Activated T-cell treated with anti-CD3 and anti-CD28 coated beads, Interleukin-2, amount 50 U/mL, for 48 hours (primary cell): ENCODE measurements at regions not wholly inside any gene's neighbourhood (a gene's known extent, or its start where the extent isn't known, plus 50 kb on each side); places are given as distances from the start of the nearest gene placed in this dataset.
A peak's percentile ranks its signal among the peaks of the same experiment; 100 is the strongest.
"Not testable (repeated sequence)": the region's sequence is repeated elsewhere in the genome, so short reads cannot be mapped to it uniquely, and the experiment has no call there.

Experiments
- DNase-seq, 2 experiments: peaks; one replicate each; pipeline ENCODE4 v3.0.0-alpha.2; 2020

DNA sequence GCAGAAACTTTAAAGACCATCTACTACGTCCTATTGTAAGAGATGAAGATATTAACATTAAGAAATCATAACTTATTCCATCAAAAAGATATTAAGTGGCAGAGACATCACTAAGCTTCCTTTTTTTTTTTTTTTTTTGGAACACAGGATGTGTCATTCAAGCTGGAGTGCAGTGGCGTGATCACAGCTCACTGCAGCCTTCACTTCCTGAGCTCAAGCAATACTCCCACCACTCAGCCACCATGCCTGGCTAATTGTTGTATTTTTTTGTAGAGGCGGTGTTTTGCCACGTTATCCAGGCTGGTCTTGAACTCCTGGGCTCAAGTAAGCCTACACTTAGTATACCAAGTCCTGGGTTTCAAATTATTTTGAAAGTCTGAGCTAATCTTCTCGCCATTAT lies 169.7 kb upstream of the KCTD7 start:
- DNase-seq = not testable (repeated sequence)

DNA sequence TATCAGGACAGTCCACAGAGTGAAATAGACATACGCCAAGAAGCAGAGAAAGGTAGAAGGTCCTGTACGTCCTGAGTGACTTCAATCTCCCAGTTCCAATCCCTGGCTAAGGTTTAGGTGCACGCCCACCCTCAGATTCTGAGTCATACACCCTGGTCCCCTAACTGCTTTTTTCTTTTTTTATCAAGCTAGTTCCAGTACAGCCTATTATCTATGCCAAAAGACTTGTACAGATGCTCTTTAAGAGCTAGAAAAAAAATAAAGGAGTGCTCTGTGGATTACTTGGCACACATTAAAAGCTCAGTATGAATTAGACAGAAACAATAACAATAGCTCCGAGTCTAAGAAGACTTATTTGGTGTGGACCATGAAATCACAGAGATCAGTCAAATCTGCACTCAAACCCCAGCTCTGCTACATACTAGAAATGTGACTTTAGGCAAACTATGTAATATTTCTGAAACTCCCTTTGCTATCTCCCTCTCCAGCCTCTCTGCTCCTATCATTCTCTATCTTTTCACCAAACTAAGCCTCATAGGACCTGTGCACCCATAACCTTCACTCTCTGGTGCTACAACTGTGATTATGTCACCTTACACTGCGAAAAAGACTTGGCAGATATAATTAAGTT lies 168.8 kb upstream of the KCTD7 start:
- not testable (repeated sequence) for DNase-seq

DNA sequence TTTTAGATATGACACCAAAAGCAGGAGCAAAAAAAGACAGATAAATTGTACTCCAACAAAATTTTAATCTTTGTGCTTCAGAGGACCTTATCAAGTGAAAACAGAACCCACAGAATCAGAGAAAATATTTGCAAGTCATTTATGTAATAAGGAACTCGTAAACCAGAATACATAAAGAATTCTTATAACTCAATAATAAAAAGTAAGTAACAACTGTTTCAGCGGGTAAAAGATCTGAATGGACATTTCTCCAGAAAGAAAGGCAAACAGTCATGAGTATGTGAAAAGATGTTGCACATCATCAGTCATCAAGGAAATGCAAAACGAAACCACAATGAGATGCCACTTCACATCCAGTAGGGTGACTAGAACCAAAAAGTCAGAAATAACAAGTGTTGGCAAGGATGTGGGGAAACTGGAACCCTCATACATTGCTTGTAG lies 167.7 kb upstream of the KCTD7 start:
- no peak for DNase-seq

DNA sequence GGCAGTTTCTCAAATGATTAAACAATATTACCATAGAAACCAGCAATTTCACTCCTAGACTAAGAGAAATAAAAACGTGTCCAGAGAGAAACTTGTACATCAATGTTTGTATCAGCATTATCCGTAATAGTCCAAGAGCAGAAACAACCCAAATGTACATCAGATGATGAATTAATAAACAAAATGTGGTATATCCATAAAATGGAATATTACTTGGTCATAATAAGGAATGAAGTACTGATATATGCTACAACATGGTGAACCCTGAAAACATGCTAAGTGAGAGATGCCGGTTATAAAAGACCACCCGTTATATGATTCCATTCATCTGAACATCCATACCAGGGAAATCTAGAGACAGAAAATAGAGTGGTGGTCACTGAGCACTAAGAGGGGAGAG lies 167.3 kb upstream of the KCTD7 start:
- not testable (repeated sequence) for DNase-seq

DNA sequence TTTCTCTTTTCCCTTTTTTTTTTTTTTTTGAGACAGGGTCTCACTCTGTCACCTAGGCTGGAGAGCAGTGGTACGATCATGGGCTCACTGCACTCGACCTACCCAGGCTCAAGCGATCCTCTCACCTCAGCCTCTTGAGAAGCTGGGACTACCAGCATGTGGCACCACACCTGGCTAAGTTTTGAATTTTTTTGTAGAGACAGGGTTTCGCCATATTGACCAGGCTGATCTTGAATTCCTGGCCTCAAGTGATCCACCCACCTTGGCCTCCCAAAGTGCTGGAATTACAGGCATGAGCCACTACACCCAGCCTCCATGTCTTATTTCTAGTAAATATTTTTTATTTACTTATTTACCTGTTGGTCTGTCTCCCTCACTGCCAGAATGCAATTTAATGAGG lies 165.8 kb upstream of the KCTD7 start:
- not testable (repeated sequence) for DNase-seq

DNA sequence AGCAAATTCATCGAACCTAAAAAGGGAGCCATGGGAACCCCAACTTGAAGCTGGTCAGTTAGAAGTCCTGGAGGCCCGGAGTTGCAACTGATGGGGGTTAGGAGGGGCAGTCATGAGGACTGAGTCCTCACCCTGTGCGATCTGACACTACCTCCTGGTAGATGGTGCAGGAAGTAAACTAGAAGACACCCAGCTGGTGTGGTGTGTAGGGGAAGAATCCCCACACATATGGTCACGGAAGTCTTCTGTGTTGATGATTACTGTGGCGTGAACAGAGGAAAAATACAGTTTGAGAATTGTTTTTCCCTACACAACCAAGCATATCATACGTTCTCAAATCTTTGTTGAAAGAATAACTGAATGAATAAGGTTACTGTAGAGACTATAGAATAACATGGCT lies 164.6 kb upstream of the KCTD7 start:
- no peak for DNase-seq

DNA sequence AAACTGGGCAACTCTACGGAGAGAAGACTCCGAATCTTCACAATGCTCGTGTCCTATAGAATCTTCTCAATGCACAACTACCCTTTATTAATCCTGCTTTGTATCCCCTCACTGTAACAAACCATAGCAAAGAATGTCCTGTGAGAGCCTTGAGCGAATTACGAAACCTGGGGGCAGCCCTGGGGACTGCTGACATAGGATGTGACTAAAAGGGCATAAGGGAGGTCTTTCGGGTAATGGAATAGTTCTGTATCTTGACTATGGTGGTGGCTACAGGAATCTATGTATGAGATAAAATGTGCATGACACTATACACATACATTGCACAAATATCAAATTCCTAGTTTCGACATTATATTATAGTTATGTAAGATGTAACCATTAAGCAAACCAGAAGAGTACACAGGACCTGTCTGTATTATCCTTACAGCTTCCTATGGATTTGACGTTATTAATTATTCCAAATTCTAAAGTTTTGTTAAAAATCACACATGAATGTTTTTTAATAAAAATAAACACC lies 162.5 kb upstream of the KCTD7 start:
- no peak for DNase-seq

DNA sequence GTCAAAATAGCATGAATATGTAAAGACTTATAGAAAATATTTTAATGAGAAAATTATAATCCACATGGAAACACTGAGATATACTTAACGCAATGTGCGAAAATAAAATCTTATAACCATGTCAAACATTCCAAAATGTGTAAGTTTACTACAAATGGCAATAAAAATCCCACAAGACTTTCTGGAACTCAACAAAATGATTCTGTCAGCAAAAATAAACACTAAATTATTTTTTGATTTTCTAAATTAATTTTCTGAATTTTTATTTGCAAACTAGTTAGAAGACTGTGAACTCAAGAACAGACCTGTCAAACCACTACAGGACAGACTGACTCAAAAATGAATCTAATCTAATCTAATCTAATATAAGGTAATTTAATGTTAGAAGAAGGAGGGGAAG lies 160.8 kb upstream of the KCTD7 start:
- no peak for DNase-seq

DNA sequence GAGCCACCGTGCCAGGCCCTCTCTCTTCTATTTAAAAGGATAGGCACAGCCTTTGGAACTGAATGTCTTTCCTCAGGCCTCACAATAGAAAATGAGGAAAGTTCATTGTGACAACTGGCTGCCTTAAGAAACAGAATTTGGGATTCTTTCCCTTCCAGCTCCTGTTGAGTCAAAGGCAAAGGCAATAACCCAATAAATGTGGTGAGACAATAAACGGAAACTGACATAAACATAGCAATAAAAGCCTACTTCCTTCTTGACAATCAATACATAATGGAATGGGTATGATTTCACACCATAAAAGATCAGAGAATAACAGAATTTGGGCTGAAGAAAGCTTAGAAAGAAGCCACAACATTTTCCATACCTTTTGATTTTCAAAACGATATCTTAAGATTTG lies 155.6 kb upstream of the KCTD7 start:
- DNase-seq = not testable (repeated sequence)

DNA sequence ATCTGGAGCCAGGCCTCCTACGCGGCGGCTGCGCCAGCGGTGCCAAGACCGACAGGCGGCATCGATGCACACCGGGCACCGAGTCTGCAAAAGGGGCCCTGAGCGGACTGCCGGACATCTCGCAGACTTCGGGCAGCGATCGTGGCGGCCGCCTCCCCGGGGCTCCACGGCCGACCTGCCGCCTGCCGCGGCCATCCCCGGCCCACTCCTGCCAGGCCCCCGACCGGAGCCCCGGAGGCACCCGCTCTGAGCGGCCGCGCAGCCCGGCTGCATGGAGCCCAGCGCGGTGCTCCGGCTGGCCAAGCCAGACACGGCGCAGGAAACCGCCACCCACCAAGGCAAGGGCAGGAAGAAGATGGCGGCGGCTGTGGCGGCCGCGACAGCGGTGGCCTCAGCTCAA lies 154.2 kb upstream of the KCTD7 start:
- DNase-seq = no peak

DNA sequence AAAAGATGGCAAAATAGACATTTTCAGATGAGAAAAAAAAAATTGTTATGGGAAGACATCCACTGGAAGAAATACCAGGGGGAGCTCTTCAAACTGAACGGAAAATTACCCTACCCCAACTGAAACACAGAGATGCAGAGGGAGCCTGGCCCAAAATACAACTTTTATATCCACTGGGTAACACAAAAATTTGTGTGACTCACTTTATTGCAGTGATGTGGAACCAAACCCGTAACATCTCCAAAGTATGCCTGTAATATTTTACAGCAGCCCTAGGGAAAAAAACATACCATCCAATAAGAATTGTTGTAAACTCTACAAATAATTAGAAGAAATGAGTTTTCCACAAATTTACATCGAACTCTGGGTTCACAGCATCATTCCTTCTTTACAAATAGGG lies 152.6 kb upstream of the KCTD7 start:
- DNase-seq = not testable (repeated sequence)

DNA sequence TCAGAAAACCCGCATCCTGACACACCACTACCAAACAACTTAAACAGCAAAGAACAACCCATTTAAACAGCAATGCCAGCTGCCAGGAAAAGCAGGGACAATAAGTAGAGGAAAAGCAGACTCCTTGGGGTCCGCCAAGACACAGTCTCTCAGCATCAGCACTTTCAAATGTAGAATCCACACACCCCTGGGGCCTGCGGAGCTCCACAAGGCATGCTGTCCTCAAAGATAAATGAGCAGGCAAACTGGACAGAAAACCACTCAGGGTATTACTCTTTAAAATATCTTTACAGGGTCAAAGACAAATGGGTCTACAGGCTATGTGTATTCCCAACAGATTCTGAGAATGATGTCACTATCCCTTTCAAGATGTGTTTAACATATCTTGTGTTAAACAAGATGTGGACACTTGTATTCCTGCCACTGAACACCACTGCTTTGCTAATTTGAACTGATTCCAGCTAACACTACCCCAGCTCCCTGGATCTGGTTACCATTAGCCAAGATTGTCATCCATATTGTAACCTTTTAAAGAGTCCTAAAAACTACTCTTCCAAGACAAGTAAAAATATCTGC lies 150.8 kb upstream of the KCTD7 start:
- not testable (repeated sequence) for DNase-seq

DNA sequence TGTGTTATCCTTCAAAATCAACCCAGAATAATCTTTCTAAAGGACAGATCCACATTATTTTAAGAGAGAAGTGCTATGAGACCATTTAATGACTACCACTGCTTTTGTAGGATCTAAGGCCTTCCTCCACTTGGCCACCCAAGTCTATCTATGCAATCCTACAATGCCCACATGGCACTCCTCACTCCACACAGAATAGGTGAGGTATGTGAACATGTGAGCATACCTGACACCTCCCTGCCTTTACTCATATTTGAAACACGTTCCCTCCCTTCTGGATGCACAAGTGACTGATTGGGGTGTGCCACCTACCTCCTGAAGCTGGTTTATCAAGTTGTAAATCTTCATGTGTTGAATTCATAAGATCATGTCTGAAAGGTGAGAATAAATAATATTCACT lies 147.5 kb upstream of the KCTD7 start:
- DNase-seq = not testable (repeated sequence)

DNA sequence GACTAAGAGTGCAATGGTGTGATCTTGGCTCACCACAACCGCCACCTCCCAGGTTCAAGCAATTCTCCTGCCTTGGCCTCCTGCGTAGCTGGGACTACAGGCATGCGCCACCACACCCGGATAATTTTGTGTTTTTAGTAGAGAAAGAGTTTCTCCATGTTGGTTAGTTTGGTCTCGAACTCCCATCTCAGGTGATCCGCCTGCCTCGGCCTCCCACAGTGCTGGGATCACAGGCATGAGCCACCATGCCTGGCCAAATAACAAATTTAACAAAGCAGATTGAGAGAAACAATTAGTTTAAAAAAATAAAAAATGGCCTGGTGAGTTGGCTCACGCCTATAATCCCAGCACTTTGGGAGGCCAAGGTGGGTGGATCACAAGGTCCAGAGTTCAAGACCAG lies 139.6 kb upstream of the KCTD7 start:
- not testable (repeated sequence) for DNase-seq

DNA sequence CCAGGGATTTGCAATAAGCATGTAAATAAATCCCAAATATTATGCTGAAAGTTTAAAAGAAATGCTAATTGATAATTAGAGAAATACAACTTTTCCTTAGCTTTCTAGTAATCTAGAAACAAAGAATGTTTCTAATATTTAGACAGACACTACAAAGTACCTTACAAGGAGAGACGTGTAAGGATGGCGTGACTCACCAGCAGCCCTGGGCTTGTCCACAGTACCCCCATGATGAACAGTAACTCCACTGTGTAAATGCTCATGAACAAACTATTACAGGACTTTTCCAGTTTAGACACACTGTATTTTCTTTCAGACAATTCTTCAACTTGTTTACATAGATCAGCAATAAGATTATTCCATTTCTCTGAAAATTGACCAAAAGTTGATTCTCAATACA lies 138.9 kb upstream of the KCTD7 start:
- not testable (repeated sequence) for DNase-seq

DNA sequence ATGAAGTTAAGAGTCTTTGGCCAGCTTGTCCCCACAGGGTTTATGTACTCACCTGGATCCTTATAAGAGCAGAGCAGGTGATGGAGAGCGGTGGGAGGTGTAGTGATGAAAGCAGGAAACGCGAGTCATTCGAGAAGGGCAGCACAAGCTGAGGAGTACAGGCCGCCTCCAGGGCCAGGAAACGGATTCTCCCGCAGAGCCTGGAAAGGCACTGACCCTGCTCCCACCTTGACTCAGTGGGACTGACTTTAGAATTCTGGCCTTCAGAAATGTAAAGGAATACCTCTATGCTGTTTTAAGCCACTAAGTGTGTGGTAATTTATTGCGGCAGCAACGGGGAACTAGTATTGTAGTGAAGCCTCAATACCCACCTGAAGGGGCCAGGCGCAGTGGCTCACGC lies 137.7 kb upstream of the KCTD7 start:
- DNase-seq = not testable (repeated sequence)

DNA sequence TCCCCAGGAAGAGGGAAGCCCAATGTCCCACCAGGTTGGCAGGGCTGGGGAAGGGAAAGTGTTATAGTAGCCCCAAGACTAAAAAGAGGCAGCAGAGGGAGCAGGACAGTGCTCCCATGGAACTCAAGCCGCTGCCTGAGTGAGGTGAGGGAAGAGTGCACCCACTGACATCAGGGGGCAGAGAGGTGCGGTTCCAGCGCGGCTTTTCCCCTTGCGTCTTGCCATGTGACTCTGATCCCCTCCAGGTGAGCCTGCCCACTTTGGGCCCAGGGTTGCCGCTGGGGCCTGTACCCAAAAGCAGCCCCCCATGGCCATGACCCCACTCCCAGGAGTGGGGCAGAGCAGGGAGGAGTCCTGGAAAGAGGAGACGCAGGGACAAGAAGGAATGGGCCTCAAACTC lies 136.3 kb upstream of the KCTD7 start:
- DNase-seq = not testable (repeated sequence)

DNA sequence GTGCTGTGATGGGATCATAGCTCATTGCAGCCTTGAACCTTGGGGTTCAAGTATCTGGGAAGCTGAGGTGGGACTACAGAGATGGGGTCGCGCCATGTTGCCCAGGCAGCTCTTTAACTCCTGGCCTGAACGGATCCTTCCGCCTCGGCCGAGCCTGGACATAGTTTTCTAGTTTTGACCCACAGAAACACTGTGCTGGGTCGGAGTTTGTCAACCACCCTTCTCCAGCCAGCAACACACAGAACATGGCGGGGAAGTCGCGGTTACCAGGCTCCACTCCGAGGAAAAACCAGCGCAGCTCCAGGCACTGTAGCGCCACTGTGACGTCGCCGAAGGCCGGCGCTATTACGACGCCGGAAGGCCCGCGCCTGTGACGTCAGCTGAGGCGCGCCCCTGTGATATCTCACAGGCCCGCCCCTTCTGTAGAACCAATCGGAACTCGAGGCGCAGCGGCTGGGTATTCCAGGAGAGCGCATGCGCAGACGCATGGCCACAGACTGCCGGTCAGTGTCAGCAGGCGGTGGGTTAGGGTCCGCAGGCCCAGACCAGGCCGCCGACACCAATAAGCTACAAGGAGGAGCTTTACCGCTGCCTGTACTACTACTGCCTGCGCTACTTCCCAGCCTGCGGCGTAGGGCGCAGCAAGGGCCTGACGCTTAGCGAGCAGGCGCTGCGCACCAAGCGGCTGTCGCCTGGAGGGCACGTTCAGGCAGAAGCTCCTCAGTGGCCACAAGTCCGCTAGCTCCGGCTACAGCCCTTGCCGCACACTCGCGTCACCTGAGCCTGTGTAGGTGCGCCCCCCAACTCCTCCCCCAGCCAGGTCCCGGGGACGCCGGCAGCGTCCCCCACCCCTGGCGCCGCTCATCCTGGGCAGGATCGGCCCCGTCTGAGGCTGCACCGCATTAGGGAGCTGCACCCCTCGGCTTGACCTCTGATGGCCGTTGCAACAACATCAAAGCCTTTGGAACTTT lies 135.2 kb upstream of the KCTD7 start:
- peak; percentile 96 to 97 for DNase-seq

DNA sequence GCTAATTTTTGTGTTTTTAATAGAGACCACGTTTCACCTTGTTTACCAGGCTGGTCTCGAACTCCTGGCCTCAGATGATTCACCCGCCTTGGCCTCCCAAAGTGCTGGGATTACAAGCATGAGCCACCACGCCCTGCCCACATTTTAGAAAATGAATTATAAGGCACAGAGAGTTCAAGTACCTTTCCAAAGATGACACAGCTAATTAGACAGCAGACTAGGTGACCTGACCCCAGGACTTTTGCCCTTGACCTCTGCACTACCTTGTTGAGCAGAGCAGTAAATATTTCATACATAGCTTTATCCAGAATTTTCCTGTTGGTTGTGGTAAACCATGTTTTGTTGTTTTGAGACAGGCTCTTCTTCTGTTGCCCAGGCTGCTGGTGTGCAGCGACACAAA lies 131.3 kb upstream of the KCTD7 start:
- no peak for DNase-seq

DNA sequence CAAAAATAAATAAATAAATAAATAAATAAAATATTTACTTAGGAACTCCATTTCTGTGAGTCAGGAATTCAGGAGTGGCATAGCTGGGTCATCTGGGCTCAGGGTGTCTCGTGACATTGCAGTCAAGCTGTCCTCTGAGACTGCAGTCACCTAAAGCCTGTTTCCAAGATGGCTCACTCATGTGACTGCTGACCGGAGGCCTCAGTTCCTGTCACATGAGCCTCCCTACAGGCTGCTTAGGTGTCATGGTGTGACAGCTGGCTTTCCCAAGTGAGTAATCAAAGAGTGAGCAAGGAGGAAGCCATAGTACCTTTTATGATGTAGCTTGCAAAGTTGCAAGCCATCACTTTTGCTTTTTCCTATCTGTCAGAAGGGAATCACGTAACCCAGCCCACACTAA lies 128.6 kb upstream of the KCTD7 start:
- no peak for DNase-seq

DNA sequence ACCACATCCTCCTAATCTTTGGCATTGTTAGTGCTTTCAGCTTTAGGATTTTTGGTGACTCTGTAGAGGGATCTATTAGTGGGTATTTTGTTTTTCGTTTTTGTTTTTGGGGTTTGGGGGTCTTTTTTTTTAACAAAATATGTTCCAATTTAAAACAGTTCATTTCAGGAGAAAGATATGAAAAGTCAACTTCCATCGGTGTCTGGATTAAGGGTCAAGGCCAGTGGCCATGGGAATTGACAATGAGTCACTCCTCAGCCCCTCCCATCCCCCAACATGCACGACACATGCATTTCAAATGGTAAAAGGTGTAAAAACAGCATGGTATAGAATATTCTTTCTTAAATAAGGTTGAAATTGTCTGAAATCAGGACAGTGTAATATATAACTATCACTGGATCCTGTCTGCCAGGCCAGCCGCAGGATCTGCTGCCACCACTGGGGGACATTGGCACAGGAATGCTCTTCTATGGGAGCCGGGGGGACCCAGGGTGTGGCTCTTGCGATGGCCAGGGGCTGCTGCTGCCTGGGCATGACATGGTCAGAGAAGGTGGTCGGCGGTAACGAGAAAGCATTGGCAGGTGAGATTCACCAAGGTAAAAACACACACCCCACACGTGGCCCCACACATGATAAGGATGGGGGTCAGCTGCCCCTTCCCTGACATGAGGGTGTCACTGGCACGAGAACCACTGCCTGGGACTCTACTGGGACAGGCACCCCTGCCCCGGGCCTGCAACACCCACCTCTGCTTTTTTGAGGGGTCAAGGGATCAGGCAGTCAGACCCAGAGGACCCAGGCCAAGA lies 126.2 kb upstream of the KCTD7 start:
- no peak for DNase-seq

DNA sequence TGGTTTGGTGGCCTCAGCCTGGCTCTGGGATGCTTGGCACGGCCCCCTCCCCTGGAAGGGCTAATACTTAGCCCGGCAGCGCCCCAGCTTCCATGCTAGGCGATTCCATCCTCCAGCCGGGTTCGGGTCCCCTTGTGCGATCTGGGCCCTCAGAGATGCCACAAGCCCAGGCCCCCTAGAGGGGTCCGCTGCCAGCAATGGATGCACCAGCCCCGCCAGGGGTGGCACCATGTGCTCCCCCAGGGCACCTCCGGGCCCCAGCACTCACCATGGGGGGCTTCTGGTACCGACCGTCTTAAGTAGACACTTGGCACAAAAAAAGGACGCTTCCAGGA lies 125.7 kb upstream of the KCTD7 start:
- no peak for DNase-seq

DNA sequence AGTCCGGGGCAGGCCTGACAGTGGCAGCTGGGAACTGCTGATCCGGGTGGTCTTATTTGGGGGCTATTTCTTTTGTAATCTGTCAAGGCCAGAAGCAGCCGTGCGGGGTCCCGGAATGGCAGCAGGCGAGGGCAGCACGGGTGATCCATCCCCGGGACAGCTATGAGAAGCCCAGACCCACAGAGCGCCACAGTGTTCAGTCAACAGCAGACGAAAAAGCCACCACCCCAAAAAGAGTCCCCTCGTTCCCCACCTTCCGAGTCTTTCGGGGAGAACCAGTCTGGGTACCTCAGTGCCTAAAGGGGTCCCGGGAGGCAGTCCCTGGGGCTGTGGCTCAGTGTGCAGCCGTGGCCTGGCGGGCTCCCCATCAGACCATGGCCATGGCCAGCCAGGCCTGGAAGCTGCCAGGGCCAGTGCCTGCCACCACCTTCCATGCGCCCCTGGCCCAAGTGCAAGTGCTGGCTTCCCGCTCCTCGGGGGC lies 125.1 kb upstream of the KCTD7 start:
- DNase-seq = no peak
